HAP-1 (cell line): ENCODE measurements at regions not wholly inside any gene's neighbourhood (a gene's known extent, or its start where the extent isn't known, plus 50 kb on each side); places are given as distances from the start of the nearest gene placed in this dataset.
"Not testable (repeated sequence)": the region's sequence is repeated elsewhere in the genome, so short reads cannot be mapped to it uniquely, and the experiment has no call there.

Experiments
- DNase-seq, 2 experiments: peaks; one replicate each; pipeline ENCODE4 v3.0.0-alpha.2; 2016 to 2020; ENCODE audit warnings: low spot score in 2 of 2
- H3K27me3 ChIP-seq: fragments of 250-450 bp; sonication (Bioruptor Pico); 2 replicates; pipeline ENCODE4 v1.5.1; 2020; ENCODE audit warnings: low read depth, mild to moderate bottlenecking, moderate library complexity
- H3K36me3 ChIP-seq: fragments of 250-450 bp; sonication (Bioruptor Pico); replicated peaks from 2 replicates; pipeline ENCODE4 v1.5.1; 2020; ENCODE audit warnings: mild to moderate bottlenecking
- H3K4me1 ChIP-seq: fragments of 250-450 bp; sonication (Bioruptor Pico); 2 replicates; pipeline ENCODE4 v1.5.1; 2020; ENCODE audit warnings: mild to moderate bottlenecking
- H3K4me3 ChIP-seq: fragments of 250-450 bp; sonication (Bioruptor Pico); 2 replicates; pipeline ENCODE4 v1.5.1; 2020; ENCODE audit warnings: mild to moderate bottlenecking, moderate library complexity
- H3K9me3 ChIP-seq: fragments of 250-450 bp; sonication (Bioruptor Pico); 2 replicates; pipeline ENCODE4 v1.5.1; 2020; ENCODE audit warnings: mild to moderate bottlenecking, moderate library complexity
- in situ Hi-C: fragments of 300-500 bp; cut with MboI; formaldehyde crosslinking; loops from 3 replicates; pipeline ENCODE4 v1.14.3; 2020; ENCODE audit warnings: low sequenced_read_pairs, inconsistent platforms, mixed read lengths

- Histone ChIP-seq H3K9me3 (no peaks in the 10 kb centered on the region), H3K4me1 (no peaks in the 10 kb centered on the region), H3K4me3 (no peak overlapping the region), H3K36me3 (no peaks in the 10 kb centered on the region), H3K27me3 (no peaks in the 10 kb centered on the region)
- in situ Hi-C loops: no loop called here
- no peak for DNase-seq
Observed at GRCh38 chr2:216944733-216945132, 84.9 kb upstream of the TNP1 start.

- Histone ChIP-seq H3K36me3 (no peaks in the 10 kb centered on the region), H3K4me1 (no peaks in the 10 kb centered on the region), H3K9me3 (no peaks in the 10 kb centered on the region), H3K27me3 (no peaks in the 10 kb centered on the region), H3K4me3 (no peak overlapping the region)
- in situ Hi-C loops: no loop called here
- DNase-seq: no peak
Observed at GRCh38 chr2:216943109-216943508, 83.2 kb upstream of the TNP1 start.

- Histone ChIP-seq H3K27me3 (no peaks in the 10 kb centered on the region), H3K4me3 (no peak overlapping the region), H3K36me3 (no peaks in the 10 kb centered on the region), H3K9me3 (no peaks in the 10 kb centered on the region), H3K4me1 (no peaks in the 10 kb centered on the region)
- DNase-seq: no peak
- in situ Hi-C loops: no loop called here
Observed at GRCh38 chr2:216942465-216942864, 82.6 kb upstream of the TNP1 start.

- no peak for DNase-seq
- in situ Hi-C loops: no loop called here
- H3K27me3 ChIP-seq: no peaks in the 10 kb centered on the region
- H3K9me3 ChIP-seq: no peaks in the 10 kb centered on the region
- no peaks in the 10 kb centered on the region for H3K4me1 ChIP-seq
- H3K4me3 ChIP-seq: no peak overlapping the region
- H3K36me3 ChIP-seq: no peaks in the 10 kb centered on the region
Observed at GRCh38 chr2:216942016-216942415, 82.2 kb upstream of the TNP1 start.

DNA sequence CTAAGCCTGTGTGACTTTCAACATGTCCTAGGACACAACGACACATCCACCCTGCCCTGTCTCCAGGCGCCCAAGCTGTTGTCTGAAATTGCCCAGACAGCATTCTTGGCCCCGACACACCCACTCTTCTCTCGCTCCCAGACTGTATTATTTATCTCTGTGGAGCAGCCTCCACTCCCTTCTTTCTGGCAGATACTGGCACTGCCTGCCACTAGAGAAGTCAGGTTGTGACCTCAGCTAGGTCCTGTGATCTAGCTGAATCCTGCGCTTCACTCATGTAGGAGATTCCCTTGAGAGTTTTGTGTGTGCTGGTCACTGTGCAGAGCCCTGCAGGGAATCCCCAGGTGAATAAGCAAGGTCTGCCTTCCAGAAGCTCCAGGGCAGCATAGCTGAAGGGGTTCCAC is 77.1 kb upstream of the TNP1 start:
- in situ Hi-C loops: no loop called here
- DNase-seq: no peak

GRCh38 chr2:216934623-216935022 is 74.8 kb upstream of the TNP1 start:
- H3K4me3 ChIP-seq: no peak overlapping the region
- DNase-seq: no peak
- H3K9me3 ChIP-seq: no peaks in the 10 kb centered on the region
- H3K4me1 ChIP-seq: no peaks in the 10 kb centered on the region
- in situ Hi-C loops: no loop called here
- H3K27me3 ChIP-seq: no peaks in the 10 kb centered on the region
- H3K36me3 ChIP-seq: no peaks in the 10 kb centered on the region

More for the DNA sequence above, 77.1 kb upstream of the TNP1 start:
- H3K4me3 ChIP-seq: no peak overlapping the region
- no peaks in the 10 kb centered on the region for H3K4me1 ChIP-seq
- H3K36me3 ChIP-seq: no peaks in the 10 kb centered on the region
- no peaks in the 10 kb centered on the region for H3K9me3 ChIP-seq
- no peaks in the 10 kb centered on the region for H3K27me3 ChIP-seq

DNA sequence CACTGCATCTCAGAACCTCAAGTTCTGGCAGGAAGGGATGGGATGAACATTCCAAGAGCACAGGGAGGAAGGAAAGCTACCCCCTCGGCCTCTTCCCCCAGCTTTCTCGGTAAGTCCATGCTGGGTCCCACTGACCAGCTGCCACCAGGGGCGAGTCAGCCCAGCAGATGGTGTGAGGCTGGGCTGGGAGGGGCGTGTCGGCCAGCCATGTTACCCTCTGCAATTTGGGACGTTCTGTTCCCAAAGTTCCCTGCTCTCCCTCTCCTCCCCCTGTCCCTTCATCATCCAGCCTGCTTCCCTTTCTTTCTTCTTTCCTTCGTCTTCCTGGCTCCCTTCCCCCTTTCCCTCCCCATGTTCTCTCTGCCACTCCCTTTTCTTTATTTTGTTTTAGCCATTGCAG is 74.3 kb upstream of the TNP1 start:
- Histone ChIP-seq H3K9me3 (no peaks in the 10 kb centered on the region), H3K4me3 (no peak overlapping the region), H3K4me1 (no peaks in the 10 kb centered on the region), H3K27me3 (no peaks in the 10 kb centered on the region), H3K36me3 (no peaks in the 10 kb centered on the region)
- DNase-seq: no peak
- in situ Hi-C loops: no loop called here

- H3K27me3 ChIP-seq: no peaks in the 10 kb centered on the region
- H3K4me3 ChIP-seq: no peak overlapping the region
- in situ Hi-C loops: no loop called here
- DNase-seq: no peak
- no peaks in the 10 kb centered on the region for H3K9me3 ChIP-seq
- no peaks in the 10 kb centered on the region for H3K36me3 ChIP-seq
- no peaks in the 10 kb centered on the region for H3K4me1 ChIP-seq
Observed at GRCh38 chr2:216932863-216933548, 73.1 kb upstream of the TNP1 start.

DNA sequence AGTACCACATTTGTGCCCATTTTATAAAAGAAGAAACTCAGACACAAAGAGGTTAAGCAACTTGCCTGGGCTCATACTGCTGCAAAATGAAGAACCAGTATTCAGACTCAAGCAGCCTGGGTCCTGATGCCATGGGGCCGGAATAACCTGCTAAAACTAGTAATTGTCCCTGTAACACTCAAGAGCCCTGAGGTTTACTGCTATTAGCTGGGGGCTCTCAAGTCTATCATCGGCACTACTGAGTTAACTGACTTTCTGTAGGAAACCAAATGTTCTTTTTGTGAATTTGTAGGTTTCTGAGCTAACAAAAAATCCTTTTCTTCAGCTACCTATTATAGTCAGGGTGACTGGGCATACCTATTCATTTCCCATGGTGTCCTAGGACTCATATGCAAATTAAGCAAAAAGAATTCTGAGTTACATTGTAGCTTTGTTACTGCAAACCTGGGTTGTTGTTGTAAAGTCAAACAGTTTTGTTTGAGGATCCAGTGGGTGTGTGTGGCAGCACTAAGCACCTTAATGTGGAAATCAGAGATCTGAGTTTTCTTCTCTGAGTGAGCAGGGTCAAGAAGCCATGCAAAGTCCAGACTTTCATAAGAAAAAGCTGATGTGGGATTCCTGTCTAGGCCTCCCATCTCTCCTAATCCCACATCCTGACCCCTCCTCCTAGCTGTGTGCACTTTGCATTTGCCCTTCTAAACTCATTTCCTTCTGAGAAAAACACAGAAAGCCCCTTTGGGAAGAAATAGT is 72.4 kb upstream of the TNP1 start:
- H3K27me3 ChIP-seq: no peaks in the 10 kb centered on the region
- H3K4me3 ChIP-seq: no peak overlapping the region
- no peaks in the 10 kb centered on the region for H3K9me3 ChIP-seq
- in situ Hi-C loops: no loop called here
- DNase-seq: peak in 1 of 2 experiments; percentile 16
- no peaks in the 10 kb centered on the region for H3K36me3 ChIP-seq
- H3K4me1 ChIP-seq: no peaks in the 10 kb centered on the region

DNA sequence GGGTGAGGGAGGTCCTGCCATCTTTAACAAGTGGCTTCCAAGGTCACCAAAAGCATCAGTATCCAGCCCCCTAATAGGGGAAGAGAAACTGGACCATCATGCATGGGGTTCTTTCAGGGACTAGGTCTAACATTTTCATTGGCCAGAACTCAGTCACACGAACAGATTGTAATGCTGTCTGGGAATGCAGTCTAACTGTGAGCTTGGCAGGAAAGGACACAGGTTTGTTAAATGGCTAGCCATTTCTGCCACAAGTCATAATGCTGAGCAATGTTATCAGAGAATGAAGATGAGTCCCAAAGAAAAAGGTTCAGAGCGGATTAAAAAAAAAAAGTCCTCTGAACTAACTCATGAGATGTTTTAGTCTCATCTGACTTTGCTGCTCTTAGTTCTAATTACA is 70.9 kb upstream of the TNP1 start:
- Histone ChIP-seq H3K36me3 (no peaks in the 10 kb centered on the region), H3K27me3 (no peaks in the 10 kb centered on the region), H3K4me3 (no peak overlapping the region), H3K9me3 (no peaks in the 10 kb centered on the region), H3K4me1 (no peaks in the 10 kb centered on the region)
- in situ Hi-C loops: no loop called here
- no peak for DNase-seq

GRCh38 chr2:216929338-216929737 is 69.5 kb upstream of the TNP1 start:
- H3K36me3 ChIP-seq, H3K27me3 ChIP-seq, H3K4me1 ChIP-seq, H3K9me3 ChIP-seq, in situ Hi-C loops, DNase-seq, H3K4me3 ChIP-seq: not testable (repeated sequence)

GRCh38 chr2:216927163-216927562 is 67.3 kb upstream of the TNP1 start:
- Histone ChIP-seq H3K27me3 (no peaks in the 10 kb centered on the region), H3K4me1 (no peaks in the 10 kb centered on the region), H3K9me3 (no peaks in the 10 kb centered on the region), H3K4me3 (no peak overlapping the region), H3K36me3 (no peaks in the 10 kb centered on the region)
- DNase-seq: no peak
- in situ Hi-C loops: no loop called here

DNA sequence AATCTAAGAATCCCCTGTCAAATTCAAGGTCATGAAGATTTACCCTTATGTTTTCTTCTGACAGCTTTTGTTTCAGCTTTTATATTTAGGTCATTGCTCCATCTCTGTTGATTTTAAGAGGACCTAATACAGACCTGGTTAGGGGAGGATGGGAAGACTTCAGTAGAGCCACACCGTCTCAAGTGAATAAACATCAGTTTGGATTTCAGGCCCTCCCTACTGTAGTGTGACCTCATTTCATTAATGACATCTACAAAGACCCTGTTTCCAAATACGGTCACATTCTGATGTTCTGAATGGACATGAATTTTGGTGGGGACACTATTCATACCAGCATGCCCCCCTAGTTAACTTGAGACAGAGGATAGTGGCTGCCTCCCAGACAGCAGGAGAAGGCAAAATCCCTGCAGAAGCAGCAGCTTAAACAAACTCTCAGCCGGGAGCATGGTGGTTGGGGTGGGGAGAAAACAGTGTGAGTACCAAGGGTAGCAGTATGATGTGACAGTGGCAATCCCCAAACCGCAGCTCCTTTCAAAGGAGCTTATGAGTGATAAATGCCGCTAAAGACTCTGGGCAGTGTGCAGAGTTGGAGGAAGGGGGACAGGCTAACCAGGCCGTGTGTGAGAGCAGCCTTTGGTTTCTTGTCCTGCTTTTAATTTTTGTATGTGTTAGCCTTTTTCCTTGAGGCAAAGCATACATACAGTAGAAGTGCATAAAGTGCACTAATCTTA is 65.9 kb upstream of the TNP1 start:
- DNase-seq: no peak
- Histone ChIP-seq H3K36me3 (no peaks in the 10 kb centered on the region), H3K9me3 (no peaks in the 10 kb centered on the region), H3K4me3 (no peak overlapping the region), H3K27me3 (no peaks in the 10 kb centered on the region), H3K4me1 (no peaks in the 10 kb centered on the region)
- in situ Hi-C loops: no loop called here

DNA sequence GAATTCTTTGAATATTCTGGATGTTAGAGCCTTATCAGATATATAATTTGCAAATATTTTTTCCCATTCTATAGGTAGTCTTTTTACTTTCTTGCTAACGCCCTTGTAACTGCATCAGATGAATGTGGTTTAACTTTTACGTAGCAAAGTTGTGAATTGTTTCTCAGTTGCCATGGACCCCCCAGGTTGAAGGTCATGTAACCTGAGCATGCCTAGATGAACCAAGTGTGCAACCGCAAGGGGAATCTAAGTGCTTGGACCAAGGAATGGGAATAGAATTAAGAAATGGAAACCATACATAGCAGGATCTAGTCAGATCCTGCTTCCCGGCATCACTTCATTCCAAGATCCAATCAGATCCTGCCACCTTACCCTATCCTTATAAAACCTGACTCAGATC is 65.1 kb upstream of the TNP1 start:
- in situ Hi-C loops: no loop called here
- H3K9me3 ChIP-seq: no peaks in the 10 kb centered on the region
- no peaks in the 10 kb centered on the region for H3K27me3 ChIP-seq

More for the DNA sequence above, 65.1 kb upstream of the TNP1 start:
- H3K36me3 ChIP-seq: no peaks in the 10 kb centered on the region
- H3K4me3 ChIP-seq: no peak overlapping the region
- H3K4me1 ChIP-seq: no peaks in the 10 kb centered on the region
- no peak for DNase-seq
